Endothelial cell of umbilical vein (primary cell): ENCODE measurements at regions not wholly inside any gene's neighbourhood (a gene's known extent, or its start where the extent isn't known, plus 50 kb on each side); places are given as distances from the start of the nearest gene placed in this dataset.

Source experiments
- POLR2A ChIP-seq: IDR thresholded peaks from 2 replicates; pipeline ENCODE4 v1.6.1; 2012; ENCODE audit warnings: low read depth, mild to moderate bottlenecking, control low read depth, low read length
- TF ChIP-seq, protein P1 (sequence below), 2 donors: IDR thresholded peaks; 1 replicate in 1 of 2; 2 replicates in 1 of 2; pipeline ENCODE4 v1.5.1; 2011; ENCODE audit warnings: low read length in 2 of 2, mild to moderate bottlenecking in 2 of 2, moderate library complexity in 2 of 2, control low read depth in 1 of 2, inconsistent platforms in 1 of 2, low read depth in 1 of 2; ENCODE audit not compliant: insufficient read depth in 1 of 2; ENCODE audit errors: extremely low read depth in 1 of 2

DNA sequence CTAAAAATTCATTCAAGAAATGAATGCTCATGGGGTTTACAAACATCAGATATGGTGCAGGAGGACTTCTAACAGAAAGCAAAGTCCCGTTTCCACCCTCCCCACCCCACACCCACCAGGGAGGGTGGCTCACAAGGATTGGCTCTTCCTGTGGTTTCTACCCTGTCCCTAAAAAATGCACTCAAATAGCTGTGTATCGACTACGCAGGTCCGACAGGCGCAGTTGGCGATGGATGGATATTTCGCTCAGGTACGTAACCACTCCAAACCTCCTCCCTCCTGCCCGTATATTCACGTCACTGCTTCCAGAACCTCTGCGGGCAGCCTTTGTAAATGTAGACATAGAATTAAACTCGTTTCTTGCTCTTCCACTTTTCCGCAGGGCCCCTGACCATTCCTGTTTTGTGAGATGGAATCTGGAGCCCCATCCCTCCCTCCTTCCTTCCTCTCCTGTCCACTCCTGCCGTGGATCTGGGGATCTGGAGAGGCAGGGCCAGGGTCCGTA, 264.3 kb downstream of the BMP7 start:
- TF ChIP-seq, protein P1, sequence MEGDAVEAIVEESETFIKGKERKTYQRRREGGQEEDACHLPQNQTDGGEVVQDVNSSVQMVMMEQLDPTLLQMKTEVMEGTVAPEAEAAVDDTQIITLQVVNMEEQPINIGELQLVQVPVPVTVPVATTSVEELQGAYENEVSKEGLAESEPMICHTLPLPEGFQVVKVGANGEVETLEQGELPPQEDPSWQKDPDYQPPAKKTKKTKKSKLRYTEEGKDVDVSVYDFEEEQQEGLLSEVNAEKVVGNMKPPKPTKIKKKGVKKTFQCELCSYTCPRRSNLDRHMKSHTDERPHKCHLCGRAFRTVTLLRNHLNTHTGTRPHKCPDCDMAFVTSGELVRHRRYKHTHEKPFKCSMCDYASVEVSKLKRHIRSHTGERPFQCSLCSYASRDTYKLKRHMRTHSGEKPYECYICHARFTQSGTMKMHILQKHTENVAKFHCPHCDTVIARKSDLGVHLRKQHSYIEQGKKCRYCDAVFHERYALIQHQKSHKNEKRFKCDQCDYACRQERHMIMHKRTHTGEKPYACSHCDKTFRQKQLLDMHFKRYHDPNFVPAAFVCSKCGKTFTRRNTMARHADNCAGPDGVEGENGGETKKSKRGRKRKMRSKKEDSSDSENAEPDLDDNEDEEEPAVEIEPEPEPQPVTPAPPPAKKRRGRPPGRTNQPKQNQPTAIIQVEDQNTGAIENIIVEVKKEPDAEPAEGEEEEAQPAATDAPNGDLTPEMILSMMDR (IDR thresholded peaks at IDR 0.05; ENCODE audit: extremely low read depth in 1 of 2, insufficient read depth in 1 of 2, low read depth in 1 of 2, low read length in 2 of 2), result no peak
- no peak for TF ChIP-seq POLR2A
